HuH-7.5 (cell line): ENCODE measurements at regions not wholly inside any gene's neighbourhood (a gene's known extent, or its start where the extent isn't known, plus 50 kb on each side); places are given as distances from the start of the nearest gene placed in this dataset.
"Not testable (repeated sequence)": the region's sequence is repeated elsewhere in the genome, so short reads cannot be mapped to it uniquely, and the experiment has no call there.

Experiments
- DNase-seq: peaks from one replicate; pipeline ENCODE4 v3.0.0; 2011; ENCODE audit warnings: low spot score

GRCh38 chr13:76829572-76830327, 56.5 kb downstream of the KCTD12 start:
- DNase-seq = no peak

- no peak for DNase-seq
These were observed 57.9 kb downstream of the KCTD12 start for GRCh38 chr13:76828316-76828741.

- DNase-seq = no peak
These were observed 59.7 kb downstream of the KCTD12 start for GRCh38 chr13:76826527-76826926.

- no peak for DNase-seq
These were observed 60.8 kb downstream of the KCTD12 start for GRCh38 chr13:76825430-76825829.

GRCh38 chr13:76823969-76824368, 62.2 kb downstream of the KCTD12 start:
- DNase-seq = no peak

- no peak for DNase-seq
These were observed 63.4 kb downstream of the KCTD12 start for GRCh38 chr13:76822698-76823267.

GRCh38 chr13:76821222-76821621, 65.0 kb downstream of the KCTD12 start:
- not testable (repeated sequence) for DNase-seq

- no peak for DNase-seq
These were observed 65.4 kb downstream of the KCTD12 start for GRCh38 chr13:76820759-76821158.

- no peak for DNase-seq
These were observed 69.8 kb downstream of the KCTD12 start for GRCh38 chr13:76816394-76816793.

GRCh38 chr13:76815344-76815743, 70.9 kb downstream of the KCTD12 start:
- no peak for DNase-seq

- no peak for DNase-seq
These were observed 72.3 kb downstream of the KCTD12 start for GRCh38 chr13:76813891-76814290.

GRCh38 chr13:76813000-76813691, 73.1 kb downstream of the KCTD12 start:
- DNase-seq = no peak

GRCh38 chr13:76812206-76812897, 73.9 kb downstream of the KCTD12 start:
- DNase-seq = no peak

GRCh38 chr13:76809389-76809788, 76.8 kb downstream of the KCTD12 start:
- no peak for DNase-seq

GRCh38 chr13:76808927-76809326, 77.3 kb downstream of the KCTD12 start:
- no peak for DNase-seq

GRCh38 chr13:76804801-76805200, 81.4 kb downstream of the KCTD12 start:
- no peak for DNase-seq

- DNase-seq = no peak
These were observed 82.4 kb downstream of the KCTD12 start for GRCh38 chr13:76803831-76804230.

- no peak for DNase-seq
These were observed 85.3 kb downstream of the KCTD12 start for GRCh38 chr13:76800943-76801342.

- no peak for DNase-seq
These were observed 86.5 kb downstream of the KCTD12 start for GRCh38 chr13:76799696-76800095.

- DNase-seq = no peak
These were observed 88.2 kb downstream of the KCTD12 start for GRCh38 chr13:76798037-76798436.

- DNase-seq = no peak
These were observed 88.8 kb downstream of the KCTD12 start for GRCh38 chr13:76797361-76797760.

GRCh38 chr13:76796851-76797250, 89.4 kb downstream of the KCTD12 start:
- no peak for DNase-seq
